ENCODE measurements at regions not wholly inside any gene's neighbourhood (a gene's known extent, or its start where the extent isn't known, plus 50 kb on each side); places are given as distances from the start of the nearest gene placed in this dataset.

- TF ChIP-seq ZNF274 (IDR thresholded peaks at IDR 0.05; ENCODE audit: low read depth, low read length) (no peak), CTCF (IDR thresholded peaks at IDR 0.05 in 2 of 3, conservative IDR thresholded peaks at IDR 0.05 in 1 of 3; ENCODE audit: borderline replicate concordance in 1 of 3, insufficient read depth in 1 of 3, low read depth in 2 of 3, low read length in 2 of 3) (no peak), POLR2A (IDR thresholded peaks at IDR 0.05; ENCODE audit: borderline replicate concordance, extremely low read depth, insufficient read depth, insufficient read length) (no peak), REST (IDR thresholded peaks at IDR 0.05; ENCODE audit: low read depth) (no peak), EZH2 (IDR thresholded peaks at IDR 0.05) (no peak), ATF3 (IDR thresholded peaks at IDR 0.05) (no peak), CBX3 (IDR thresholded peaks at IDR 0.05; ENCODE audit: low read depth) (no peak)
Observed at GRCh38 chr5:12669326-12669725, 765.1 kb upstream of the CTNND2 start.

All from HCT116 (cell line).